Left renal cortex interstitium (tissue), 4 donors: ENCODE measurements at regions not wholly inside any gene's neighbourhood (a gene's known extent, or its start where the extent isn't known, plus 50 kb on each side); places are given as distances from the start of the nearest gene placed in this dataset.

Source experiments
- DNase-seq, 4 donors: peaks; one replicate each; pipeline ENCODE4 v3.0.0-alpha.2; 2013; ENCODE audit warnings: low read depth in 4 of 4, low spot score in 2 of 4, missing footprints in 1 of 4

- no peak for DNase-seq
Observed at GRCh38 chr3:146685050-146685814, 80.1 kb upstream of the PLSCR5 start.

DNA sequence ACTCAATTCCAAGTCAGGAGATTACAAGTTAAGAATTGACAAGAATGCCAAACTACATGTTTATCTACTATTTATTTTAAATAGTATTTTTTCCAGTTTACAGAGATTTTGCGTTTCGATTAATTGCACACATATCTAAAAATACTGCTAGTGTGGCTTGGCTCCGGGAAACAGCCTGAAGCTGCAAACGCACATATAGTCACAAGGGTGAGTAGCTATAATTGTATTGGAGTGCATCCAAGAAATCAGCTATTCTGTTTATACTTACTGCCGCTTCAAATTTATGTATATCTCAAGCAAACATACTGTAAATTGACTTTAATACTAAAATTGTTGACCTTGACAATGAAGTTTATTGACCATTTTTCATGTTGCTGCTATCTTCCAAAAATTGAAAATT is 77.0 kb upstream of the PLSCR5 start:
- DNase-seq = no peak

- no peak for DNase-seq
Observed at GRCh38 chr3:146680617-146681016, 75.5 kb upstream of the PLSCR5 start.

DNA sequence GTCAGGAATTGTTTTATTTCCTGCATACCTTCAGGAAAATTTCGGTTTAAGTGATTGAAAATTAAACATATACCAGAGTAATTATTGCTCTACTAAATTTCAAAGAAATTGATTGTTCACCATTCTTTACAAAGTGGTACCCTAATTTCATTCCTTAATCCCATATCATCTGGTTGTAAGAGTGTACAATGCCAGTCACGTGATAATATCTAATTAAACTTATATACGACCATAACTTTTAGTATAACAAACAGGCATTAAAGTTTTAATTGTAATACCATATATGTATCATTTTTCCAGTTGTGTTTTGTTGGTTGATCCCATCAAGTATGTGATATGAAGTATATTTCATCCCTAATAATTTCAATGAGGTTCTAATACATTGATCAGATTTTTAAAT is 74.8 kb upstream of the PLSCR5 start:
- DNase-seq = no peak

- no peak for DNase-seq
Observed at GRCh38 chr3:146679191-146679590, 74.0 kb upstream of the PLSCR5 start.

- no peak for DNase-seq
Observed at GRCh38 chr3:146672941-146673340, 67.8 kb upstream of the PLSCR5 start.

- DNase-seq = no peak
Observed at GRCh38 chr3:146664403-146664802, 59.3 kb upstream of the PLSCR5 start.

GRCh38 chr3:146658841-146659240 is 53.7 kb upstream of the PLSCR5 start:
- DNase-seq = no peak

- no peak for DNase-seq
Observed at GRCh38 chr3:146655333-146655996, 50.3 kb upstream of the PLSCR5 start.
